GM18519 (cell line): ENCODE measurements at regions not wholly inside any gene's neighbourhood (a gene's known extent, or its start where the extent isn't known, plus 50 kb on each side); places are given as distances from the start of the nearest gene placed in this dataset.
"Not testable (repeated sequence)": the region's sequence is repeated elsewhere in the genome, so short reads cannot be mapped to it uniquely, and the experiment has no call there.

Experiments
- ATAC-seq: cut with Tn5 transposase; IDR thresholded peaks from one replicate; pipeline ENCODE4 v1.9.1; 2021; ENCODE audit warnings: mild to moderate bottlenecking, moderate library complexity; ENCODE audit not compliant: unreplicated experiment, low FRiP score

GRCh38 chr6:144955859-144956258, 670.7 kb downstream of the UTRN start:
- no peak for ATAC-seq

GRCh38 chr6:144956697-144957096, 671.6 kb downstream of the UTRN start:
- ATAC-seq, result not testable (repeated sequence)

- ATAC-seq, result no peak
Observed at GRCh38 chr6:144957236-144957937, 672.3 kb downstream of the UTRN start.

- ATAC-seq, result no peak
Observed at GRCh38 chr6:144969154-144969553, 684.0 kb downstream of the UTRN start.

- no peak for ATAC-seq
Observed at GRCh38 chr6:144969602-144970272, 684.6 kb downstream of the UTRN start.

- ATAC-seq, result not testable (repeated sequence)
Observed at GRCh38 chr6:144977250-144977864, 692.2 kb downstream of the UTRN start.

GRCh38 chr6:144978208-144978607, 693.1 kb downstream of the UTRN start:
- ATAC-seq, result no peak

GRCh38 chr6:144986271-144986670, 701.1 kb downstream of the UTRN start:
- no peak for ATAC-seq

- no peak for ATAC-seq
Observed at GRCh38 chr6:144989319-144990107, 704.4 kb downstream of the UTRN start.

- no peak for ATAC-seq
Observed at GRCh38 chr6:144990784-144991183, 705.6 kb downstream of the UTRN start.

GRCh38 chr6:144993870-144994269, 708.7 kb downstream of the UTRN start:
- no peak for ATAC-seq

GRCh38 chr6:144997996-144998395, 712.9 kb downstream of the UTRN start:
- ATAC-seq, result no peak

- ATAC-seq, result no peak
Observed at GRCh38 chr6:144999127-144999526, 714.0 kb downstream of the UTRN start.

- no peak for ATAC-seq
Observed at GRCh38 chr6:145003145-145003544, 718.0 kb downstream of the UTRN start.

GRCh38 chr6:145006914-145007313, 721.8 kb downstream of the UTRN start:
- no peak for ATAC-seq

- no peak for ATAC-seq
Observed at GRCh38 chr6:145008715-145009114, 723.6 kb downstream of the UTRN start.

- ATAC-seq, result no peak
Observed at GRCh38 chr6:145009711-145010110, 724.6 kb downstream of the UTRN start.

GRCh38 chr6:145012039-145012662, 723.2 kb downstream of the EPM2A start:
- ATAC-seq, result no peak

- peak; percentile 99 for ATAC-seq
Observed at GRCh38 chr6:145015739-145016558, 719.4 kb downstream of the EPM2A start.

- no peak for ATAC-seq
Observed at GRCh38 chr6:145017051-145017450, 718.3 kb downstream of the EPM2A start.
